A673 (cell line): ENCODE measurements at regions not wholly inside any gene's neighbourhood (a gene's known extent, or its start where the extent isn't known, plus 50 kb on each side); places are given as distances from the start of the nearest gene placed in this dataset.

ENCODE experiments used
- EZH2 ChIP-seq: fragments of 200-600 bp; sonication (generic); IDR thresholded peaks from 2 replicates; pipeline ENCODE4 v1.6.1; 2017; ENCODE audit warnings: borderline replicate concordance, low read depth, mild to moderate bottlenecking, mixed read lengths, antibody characterized with exemption, low read length; ENCODE audit not compliant: poor library complexity, severe bottlenecking
- TF ChIP-seq, protein P1 (sequence below): fragments of 300-800, 200-600 bp; sonication (generic); conservative IDR thresholded peaks from 2 replicates; pipeline ENCODE4 v1.5.1; 2017; ENCODE audit warnings: low read depth, mild to moderate bottlenecking, antibody characterized with exemption, low read length, moderate library complexity, mixed read lengths

DNA sequence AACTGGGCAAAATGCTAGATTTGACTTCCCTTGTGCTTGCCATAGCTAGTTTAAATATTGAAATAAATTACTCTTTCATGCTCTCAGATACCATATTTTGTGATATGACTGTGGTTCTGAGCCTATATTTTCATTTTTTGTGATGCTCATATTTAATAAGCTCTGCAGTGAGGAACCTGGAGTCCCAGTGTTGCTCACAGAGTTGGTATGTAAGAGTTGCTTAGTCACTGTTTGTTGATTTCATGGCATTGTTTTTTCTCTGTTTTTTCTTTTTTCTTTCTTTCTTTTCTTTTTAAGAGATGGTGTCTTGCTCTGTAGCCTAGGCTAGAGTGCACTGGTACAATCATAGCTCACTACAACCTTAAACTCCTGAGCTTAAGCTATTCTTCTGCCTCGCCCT is 750.5 kb upstream of the TMEM132C start:
- TF ChIP-seq, protein P1, sequence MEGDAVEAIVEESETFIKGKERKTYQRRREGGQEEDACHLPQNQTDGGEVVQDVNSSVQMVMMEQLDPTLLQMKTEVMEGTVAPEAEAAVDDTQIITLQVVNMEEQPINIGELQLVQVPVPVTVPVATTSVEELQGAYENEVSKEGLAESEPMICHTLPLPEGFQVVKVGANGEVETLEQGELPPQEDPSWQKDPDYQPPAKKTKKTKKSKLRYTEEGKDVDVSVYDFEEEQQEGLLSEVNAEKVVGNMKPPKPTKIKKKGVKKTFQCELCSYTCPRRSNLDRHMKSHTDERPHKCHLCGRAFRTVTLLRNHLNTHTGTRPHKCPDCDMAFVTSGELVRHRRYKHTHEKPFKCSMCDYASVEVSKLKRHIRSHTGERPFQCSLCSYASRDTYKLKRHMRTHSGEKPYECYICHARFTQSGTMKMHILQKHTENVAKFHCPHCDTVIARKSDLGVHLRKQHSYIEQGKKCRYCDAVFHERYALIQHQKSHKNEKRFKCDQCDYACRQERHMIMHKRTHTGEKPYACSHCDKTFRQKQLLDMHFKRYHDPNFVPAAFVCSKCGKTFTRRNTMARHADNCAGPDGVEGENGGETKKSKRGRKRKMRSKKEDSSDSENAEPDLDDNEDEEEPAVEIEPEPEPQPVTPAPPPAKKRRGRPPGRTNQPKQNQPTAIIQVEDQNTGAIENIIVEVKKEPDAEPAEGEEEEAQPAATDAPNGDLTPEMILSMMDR: no peak
- no peak for TF ChIP-seq EZH2
